T-cell (primary cell): ENCODE measurements at regions not wholly inside any gene's neighbourhood (a gene's known extent, or its start where the extent isn't known, plus 50 kb on each side); places are given as distances from the start of the nearest gene placed in this dataset.

ENCODE experiments used
- ATAC-seq, 4 experiments: fragments of 200-7000 bp in 3 of 4; fragments of 150-1000 bp in 1 of 4; cut with Tn5 transposase; replicated peaks in 1 of 4; 1 replicate in 3 of 4; 2 replicates in 1 of 4; pipeline ENCODE4 v1.10.0; 2021; ENCODE audit warnings: moderate library complexity in 3 of 4, mild to moderate bottlenecking in 2 of 4, moderate number of reproducible peaks in 1 of 4
- CTCF ChIA-PET, 2 donors: fragments of 300-600 bp; sonication (Branson Sonifier 250); formaldehyde crosslinking; loops; one replicate each; lab custom pipeline; 2022; ENCODE audit warnings: antibody characterized with exemption in 2 of 2; lab: Charles Lee
- POLR2A ChIA-PET, 2 donors: fragments of 300-600 bp; sonication (Branson Sonifier 250); formaldehyde crosslinking; loops; one replicate each; lab custom pipeline; 2022; ENCODE audit warnings: antibody characterized with exemption in 2 of 2; lab: Charles Lee
- DNase-seq, 35 experiments: peaks; one replicate each; pipeline versions ENCODE4 v3.0.0 to v3.0.0-alpha.2; 2013 to 2023
- H3K27ac ChIP-seq: one replicate; pipeline ENCODE4 v1.5.1; 2013; ENCODE audit warnings: low read length
- H3K27me3 ChIP-seq, 2 experiments: replicated peaks in 1 of 2; 1 replicate in 1 of 2; 2 replicates in 1 of 2; pipeline versions ENCODE4 v1.6.1 to v1.7.0; 2013; ENCODE audit warnings: low read length in 1 of 2, mixed read lengths in 1 of 2; ENCODE audit not compliant: control insufficient read depth in 2 of 2, insufficient read depth in 2 of 2; ENCODE audit errors: extremely low read depth in 1 of 2
- H3K36me3 ChIP-seq, 2 donors: 1 replicate in 1 of 2; 2 replicates in 1 of 2; pipeline versions ENCODE4 v1.6.1 to v1.7.0; 2013; ENCODE audit warnings: low read length in 1 of 2; ENCODE audit not compliant: control insufficient read depth in 2 of 2, insufficient read depth in 1 of 2; ENCODE audit errors: extremely low read depth in 1 of 2
- H3K4me1 ChIP-seq, 2 experiments: 1 replicate in 1 of 2; 2 replicates in 1 of 2; pipeline versions ENCODE4 v1.6.1 to v1.7.0; 2013; ENCODE audit warnings: low read length in 2 of 2, mixed read lengths in 1 of 2; ENCODE audit not compliant: insufficient read depth in 2 of 2, control insufficient read depth in 1 of 2; ENCODE audit errors: extremely low read depth in 1 of 2
- H3K4me3 ChIP-seq, 2 donors: 1 replicate in 1 of 2; 2 replicates in 1 of 2; pipeline versions ENCODE4 v1.5.1 to v1.7.0; 2013; ENCODE audit warnings: mild to moderate bottlenecking in 2 of 2, low read length in 1 of 2, moderate library complexity in 1 of 2; ENCODE audit not compliant: control insufficient read depth in 1 of 2; ENCODE audit errors: extremely low read depth in 1 of 2
- H3K9me3 ChIP-seq: 2 replicates; pipeline ENCODE4 v1.7.0; 2013
- H3K27ac Mint-ChIP-seq, 2 donors: one replicate each; pipeline ENCODE4 v1.8.0; 2020 to 2021; ENCODE audit warnings: mild to moderate bottlenecking in 2 of 2, mixed read lengths in 2 of 2
- H3K27me3 Mint-ChIP-seq, 2 donors: one replicate each; pipeline ENCODE4 v1.8.0; 2021 to 2022; ENCODE audit warnings: mixed read lengths in 2 of 2
- H3K36me3 Mint-ChIP-seq: one replicate; pipeline ENCODE4 v1.8.0; 2021; ENCODE audit warnings: mixed read lengths
- H3K4me1 Mint-ChIP-seq, 3 donors: one replicate each; pipeline ENCODE4 v1.8.0; 2020 to 2022; ENCODE audit warnings: mixed read lengths in 3 of 3, mild to moderate bottlenecking in 1 of 3
- H3K4me3 Mint-ChIP-seq, 3 donors: one replicate each; pipeline ENCODE4 v1.8.0; 2020 to 2022; ENCODE audit warnings: mild to moderate bottlenecking in 3 of 3, mixed read lengths in 3 of 3, moderate library complexity in 3 of 3
- H3K9me3 Mint-ChIP-seq, 3 donors: one replicate each; pipeline ENCODE4 v1.8.0; 2020 to 2022; ENCODE audit warnings: mixed read lengths in 3 of 3
- WGBS: methylation state at CpG from one replicate; pipeline ENCODE4 v1.1.5; 2013; ENCODE audit warnings: missing lambda C conversion rate; ENCODE audit not compliant: insufficient coverage; 5-methylcytosine and 5-hydroxymethylcytosine counted together

DNA sequence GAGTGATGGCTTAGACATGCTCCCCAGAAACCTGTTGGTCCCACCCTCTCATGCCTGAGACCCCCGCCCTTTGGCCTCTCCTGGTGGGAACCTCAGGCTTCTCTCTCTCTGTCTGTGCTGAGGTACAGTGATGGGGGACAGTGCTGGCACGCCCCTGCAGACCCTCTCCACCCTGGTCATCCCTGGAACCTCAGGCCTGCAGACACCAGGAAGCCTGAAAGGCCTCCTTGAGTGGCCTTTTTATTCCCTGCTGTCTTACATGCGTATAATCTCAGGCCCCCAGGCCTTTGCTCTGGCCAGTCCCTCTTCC, 78.5 kb upstream of the MAFB start:
- H3K4me1 ChIP-seq, result no peaks in the 10 kb centered on the region
- H3K36me3 ChIP-seq, result no peaks in the 10 kb centered on the region
- no peaks in the 10 kb centered on the region for H3K4me1 Mint-ChIP-seq
- H3K9me3 ChIP-seq, result no peaks in the 10 kb centered on the region
- peaks cover 0 to 23% of the 10 kb centered on the region in 2 experiments for H3K27me3 ChIP-seq
- 65% methylated on average over 3 of the region's 3 CpGs for WGBS
- peaks cover 14 to 17% of the 10 kb centered on the region in 2 donors for H3K27me3 Mint-ChIP-seq
- DNase-seq (no peak), ATAC-seq (no peak)
- H3K36me3 Mint-ChIP-seq, result no peaks in the 10 kb centered on the region
- H3K27ac ChIP-seq, result no peak overlapping the region
- H3K9me3 Mint-ChIP-seq, result no peaks in the 10 kb centered on the region
- ChIA-PET CTCF (no interaction called here), POLR2A (no interaction called here)
- H3K27ac Mint-ChIP-seq, result no peak overlapping the region
- H3K4me3 Mint-ChIP-seq, result no peak overlapping the region
- no peak overlapping the region for H3K4me3 ChIP-seq

- no peak for ATAC-seq
Measured at GRCh38 chr20:40768105-40768504, 79.1 kb upstream of the MAFB start.

DNA sequence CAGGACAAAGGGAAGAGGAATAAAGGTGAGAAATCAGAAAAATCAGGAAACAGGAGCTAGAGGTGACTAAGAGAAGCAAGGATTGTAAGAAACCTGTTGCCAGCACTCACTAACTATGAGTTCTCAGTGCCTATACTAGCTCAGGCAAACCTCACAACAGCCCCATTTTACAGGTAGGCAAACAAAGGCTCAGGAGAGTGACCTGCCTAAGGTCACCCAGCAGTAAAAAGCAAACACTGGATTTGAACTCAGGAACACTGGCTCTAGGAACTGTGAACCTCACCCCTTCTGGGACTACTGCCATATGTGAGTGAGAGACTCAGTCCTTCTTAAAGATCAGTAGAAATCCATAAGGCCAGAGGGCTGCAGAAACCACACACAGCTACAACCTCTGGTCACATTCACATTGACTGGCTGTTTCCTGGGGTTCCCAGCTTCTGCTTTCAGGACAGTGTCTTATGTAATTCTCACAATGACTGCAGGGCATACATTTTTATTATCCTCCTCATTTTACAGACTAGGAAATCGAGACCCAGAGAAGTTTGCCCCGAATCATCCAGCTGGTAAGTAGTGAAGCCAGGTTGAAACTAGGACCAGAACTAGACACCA, 80.7 kb upstream of the MAFB start:
- WGBS, result 100% methylated on average over 1 of the region's 2 CpGs
- no peak overlapping the region for H3K27ac Mint-ChIP-seq
- no peak overlapping the region for H3K4me3 Mint-ChIP-seq
- no peaks in the 10 kb centered on the region for H3K4me1 ChIP-seq
- no peaks in the 10 kb centered on the region for H3K36me3 Mint-ChIP-seq
- H3K27ac ChIP-seq, result no peak overlapping the region
- peaks cover 12 to 13% of the 10 kb centered on the region in 2 donors for H3K27me3 Mint-ChIP-seq
- ATAC-seq (no peak), DNase-seq (no peak)
- H3K27me3 ChIP-seq, result peaks cover 0 to 19% of the 10 kb centered on the region in 2 experiments
- H3K36me3 ChIP-seq, result no peaks in the 10 kb centered on the region
- ChIA-PET POLR2A (no interaction called here), CTCF (no interaction called here)
- no peak overlapping the region for H3K4me3 ChIP-seq
- peaks cover 0 to 4% (median 3%) of the 10 kb centered on the region in 3 donors for H3K4me1 Mint-ChIP-seq
- H3K9me3 Mint-ChIP-seq, result no peaks in the 10 kb centered on the region
- H3K9me3 ChIP-seq, result no peaks in the 10 kb centered on the region

More at GRCh38 chr20:40768105-40768504, 79.1 kb upstream of the MAFB start:
- H3K27me3 Mint-ChIP-seq, result peaks cover 14 to 17% of the 10 kb centered on the region in 2 donors
- no peaks in the 10 kb centered on the region for H3K4me1 Mint-ChIP-seq
- no peaks in the 10 kb centered on the region for H3K4me1 ChIP-seq
- H3K4me3 ChIP-seq, result no peak overlapping the region
- POLR2A ChIA-PET, result no interaction called here
- H3K36me3 ChIP-seq, result no peaks in the 10 kb centered on the region
- H3K27ac ChIP-seq, result no peak overlapping the region
- no CpG with 5 or more reads among the region's 3 CpGs for WGBS
- no peaks in the 10 kb centered on the region for H3K9me3 ChIP-seq
- CTCF ChIA-PET, result no interaction called here
- H3K27me3 ChIP-seq, result peaks cover 0 to 23% of the 10 kb centered on the region in 2 experiments
- DNase-seq, result no peak
- H3K9me3 Mint-ChIP-seq, result no peaks in the 10 kb centered on the region
- H3K4me3 Mint-ChIP-seq, result no peak overlapping the region
- no peak overlapping the region for H3K27ac Mint-ChIP-seq
- H3K36me3 Mint-ChIP-seq, result no peaks in the 10 kb centered on the region

GRCh38 chr20:40770564-40771307, 81.7 kb upstream of the MAFB start:
- Histone ChIP-seq H3K4me1 (no peaks in the 10 kb centered on the region), H3K9me3 (no peaks in the 10 kb centered on the region), H3K27ac (no peak overlapping the region), H3K4me3 (no peak overlapping the region), H3K27me3 (peaks cover 0 to 17% of the 10 kb centered on the region in 2 experiments), H3K36me3 (no peaks in the 10 kb centered on the region)
- Mint-ChIP-seq H3K27ac (no peak overlapping the region), H3K4me1 (peaks cover 4 to 7% (median 5%) of the 10 kb centered on the region in 3 donors), H3K9me3 (no peaks in the 10 kb centered on the region), H3K36me3 (no peaks in the 10 kb centered on the region), H3K27me3 (peaks cover 12% of the 10 kb centered on the region in 2 donors), H3K4me3 (no peak overlapping the region)
- WGBS, result 69% methylated on average over 6 of the region's 13 CpGs
- POLR2A ChIA-PET, result no interaction called here
- no peak for DNase-seq
- ATAC-seq, result no peak
- CTCF ChIA-PET, result no interaction called here

DNA sequence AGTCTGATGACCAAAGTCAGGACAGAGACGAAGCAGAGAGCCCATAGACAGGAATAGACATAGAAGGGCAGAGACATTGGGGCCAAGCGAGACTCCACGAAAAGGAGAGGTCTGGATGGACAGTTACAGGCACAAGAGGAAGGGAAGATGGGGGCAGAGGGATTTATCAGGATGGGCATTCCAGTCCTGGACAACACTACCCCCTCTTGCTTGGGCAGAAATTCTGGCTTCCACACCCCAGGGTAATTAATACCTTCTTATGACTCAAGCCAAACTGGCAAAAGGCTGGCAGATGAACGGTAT, 82.2 kb upstream of the MAFB start:
- ChIA-PET CTCF (no interaction called here), POLR2A (no interaction called here)
- no peak overlapping the region for H3K4me3 Mint-ChIP-seq
- peaks cover 0 to 15% of the 10 kb centered on the region in 2 experiments for H3K27me3 ChIP-seq
- H3K4me1 Mint-ChIP-seq, result peaks cover 5 to 7% (median 5%) of the 10 kb centered on the region in 3 donors
- H3K36me3 ChIP-seq, result no peaks in the 10 kb centered on the region
- 56% methylated on average over 1 of the region's 4 CpGs for WGBS
- no peak for DNase-seq
- no peaks in the 10 kb centered on the region for H3K4me1 ChIP-seq
- no peak for ATAC-seq
- no peaks in the 10 kb centered on the region for H3K9me3 Mint-ChIP-seq
- H3K27ac ChIP-seq, result no peak overlapping the region
- H3K36me3 Mint-ChIP-seq, result no peaks in the 10 kb centered on the region
- H3K27me3 Mint-ChIP-seq, result peaks cover 12% of the 10 kb centered on the region in 2 donors
- H3K27ac Mint-ChIP-seq, result no peak overlapping the region
- no peak overlapping the region for H3K4me3 ChIP-seq
- H3K9me3 ChIP-seq, result no peaks in the 10 kb centered on the region

DNA sequence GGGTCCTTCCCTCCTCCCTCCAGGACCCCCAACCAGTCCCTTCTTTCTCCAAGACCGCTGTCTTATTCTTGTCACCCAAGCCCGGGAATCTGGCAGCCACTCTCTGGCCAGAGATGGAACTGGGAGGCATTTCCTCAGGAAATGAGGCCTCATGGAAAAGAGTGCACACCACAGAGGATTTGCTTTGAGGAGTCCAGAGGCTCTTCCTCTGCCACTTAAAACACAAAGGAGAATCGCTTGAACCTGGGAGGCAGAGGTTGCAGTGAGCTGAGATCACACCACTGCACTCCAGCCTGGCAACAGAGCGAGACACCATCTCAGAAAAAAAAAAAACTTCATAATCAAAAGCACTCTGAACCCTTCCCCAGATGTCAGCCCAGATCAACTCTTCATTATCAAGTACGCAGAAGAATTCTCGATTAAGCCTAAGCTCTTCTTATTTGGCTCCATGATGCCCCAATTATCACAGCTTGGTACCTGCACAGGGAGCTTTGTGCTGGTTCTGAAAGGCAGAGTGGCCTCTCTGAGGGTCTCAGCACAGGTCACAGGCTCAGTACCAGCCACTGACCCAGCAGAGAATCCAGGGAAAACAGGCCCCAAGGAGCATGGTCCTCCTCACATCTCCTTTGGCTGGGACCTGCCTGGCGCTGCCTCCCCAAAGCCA, 82.9 kb upstream of the MAFB start:
- DNase-seq, result no peak
- peaks cover 5 to 7% (median 5%) of the 10 kb centered on the region in 3 donors for H3K4me1 Mint-ChIP-seq
- peaks cover 12% of the 10 kb centered on the region in 2 donors for H3K27me3 Mint-ChIP-seq
- no peaks in the 10 kb centered on the region for H3K4me1 ChIP-seq
- no peaks in the 10 kb centered on the region for H3K9me3 Mint-ChIP-seq
- no peak overlapping the region for H3K4me3 ChIP-seq
- CTCF ChIA-PET, result no interaction called here
- no peak overlapping the region for H3K27ac Mint-ChIP-seq
- no peaks in the 10 kb centered on the region for H3K36me3 Mint-ChIP-seq
- H3K27ac ChIP-seq, result no peak overlapping the region
- H3K36me3 ChIP-seq, result no peaks in the 10 kb centered on the region
- no peak overlapping the region for H3K4me3 Mint-ChIP-seq
- WGBS, result 87% methylated on average over 6 of the region's 7 CpGs
- POLR2A ChIA-PET, result no interaction called here
- peaks cover 0 to 13% of the 10 kb centered on the region in 2 experiments for H3K27me3 ChIP-seq
- no peak for ATAC-seq
- no peaks in the 10 kb centered on the region for H3K9me3 ChIP-seq
